Lower leg skin (tissue), 3 donors: ENCODE measurements at regions not wholly inside any gene's neighbourhood (a gene's known extent, or its start where the extent isn't known, plus 50 kb on each side); places are given as distances from the start of the nearest gene placed in this dataset.

Experiments
- POLR2A ChIP-seq, 2 donors: fragments of 450-650 bp; IDR thresholded peaks; one replicate each; pipeline ENCODE4 v1.6.1; 2016 to 2017; ENCODE audit warnings: antibody characterized with exemption in 2 of 2, mild to moderate bottlenecking in 1 of 2, moderate library complexity in 1 of 2
- TF ChIP-seq, protein P1 (sequence below), 3 donors: fragments of 450-650 bp; IDR thresholded peaks; one replicate each; pipeline ENCODE4 v1.5.1; 2016; ENCODE audit warnings: antibody characterized with exemption in 3 of 3, mild to moderate bottlenecking in 3 of 3, moderate library complexity in 2 of 3

DNA sequence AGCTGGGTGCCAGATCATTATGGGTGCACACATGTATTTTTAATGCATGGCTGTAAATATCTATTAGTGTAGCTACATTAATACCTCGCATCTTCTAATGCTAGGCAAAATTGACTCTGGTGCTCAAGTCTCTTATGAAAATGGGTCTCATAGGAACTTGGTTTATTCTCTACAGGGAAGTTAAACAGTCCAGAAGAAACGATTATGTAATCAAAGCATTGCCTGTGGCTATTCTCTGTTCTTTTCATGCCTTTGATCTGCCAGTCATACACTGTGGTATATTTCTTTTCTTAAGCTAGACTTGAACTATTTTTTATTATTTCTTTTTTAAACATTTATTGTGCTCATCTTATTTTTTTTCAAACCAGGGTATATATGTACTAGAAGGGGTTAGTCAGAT is 1015.0 kb downstream of the SLITRK1 start:
- TF ChIP-seq, protein P1, sequence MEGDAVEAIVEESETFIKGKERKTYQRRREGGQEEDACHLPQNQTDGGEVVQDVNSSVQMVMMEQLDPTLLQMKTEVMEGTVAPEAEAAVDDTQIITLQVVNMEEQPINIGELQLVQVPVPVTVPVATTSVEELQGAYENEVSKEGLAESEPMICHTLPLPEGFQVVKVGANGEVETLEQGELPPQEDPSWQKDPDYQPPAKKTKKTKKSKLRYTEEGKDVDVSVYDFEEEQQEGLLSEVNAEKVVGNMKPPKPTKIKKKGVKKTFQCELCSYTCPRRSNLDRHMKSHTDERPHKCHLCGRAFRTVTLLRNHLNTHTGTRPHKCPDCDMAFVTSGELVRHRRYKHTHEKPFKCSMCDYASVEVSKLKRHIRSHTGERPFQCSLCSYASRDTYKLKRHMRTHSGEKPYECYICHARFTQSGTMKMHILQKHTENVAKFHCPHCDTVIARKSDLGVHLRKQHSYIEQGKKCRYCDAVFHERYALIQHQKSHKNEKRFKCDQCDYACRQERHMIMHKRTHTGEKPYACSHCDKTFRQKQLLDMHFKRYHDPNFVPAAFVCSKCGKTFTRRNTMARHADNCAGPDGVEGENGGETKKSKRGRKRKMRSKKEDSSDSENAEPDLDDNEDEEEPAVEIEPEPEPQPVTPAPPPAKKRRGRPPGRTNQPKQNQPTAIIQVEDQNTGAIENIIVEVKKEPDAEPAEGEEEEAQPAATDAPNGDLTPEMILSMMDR (IDR thresholded peaks at IDR 0.05) = no peak
- TF ChIP-seq POLR2A (IDR thresholded peaks at IDR 0.05) = no peak
